ENCODE measurements at regions not wholly inside any gene's neighbourhood (a gene's known extent, or its start where the extent isn't known, plus 50 kb on each side); places are given as distances from the start of the nearest gene placed in this dataset.
A peak's percentile ranks its signal among the peaks of the same experiment; 100 is the strongest.

DNA sequence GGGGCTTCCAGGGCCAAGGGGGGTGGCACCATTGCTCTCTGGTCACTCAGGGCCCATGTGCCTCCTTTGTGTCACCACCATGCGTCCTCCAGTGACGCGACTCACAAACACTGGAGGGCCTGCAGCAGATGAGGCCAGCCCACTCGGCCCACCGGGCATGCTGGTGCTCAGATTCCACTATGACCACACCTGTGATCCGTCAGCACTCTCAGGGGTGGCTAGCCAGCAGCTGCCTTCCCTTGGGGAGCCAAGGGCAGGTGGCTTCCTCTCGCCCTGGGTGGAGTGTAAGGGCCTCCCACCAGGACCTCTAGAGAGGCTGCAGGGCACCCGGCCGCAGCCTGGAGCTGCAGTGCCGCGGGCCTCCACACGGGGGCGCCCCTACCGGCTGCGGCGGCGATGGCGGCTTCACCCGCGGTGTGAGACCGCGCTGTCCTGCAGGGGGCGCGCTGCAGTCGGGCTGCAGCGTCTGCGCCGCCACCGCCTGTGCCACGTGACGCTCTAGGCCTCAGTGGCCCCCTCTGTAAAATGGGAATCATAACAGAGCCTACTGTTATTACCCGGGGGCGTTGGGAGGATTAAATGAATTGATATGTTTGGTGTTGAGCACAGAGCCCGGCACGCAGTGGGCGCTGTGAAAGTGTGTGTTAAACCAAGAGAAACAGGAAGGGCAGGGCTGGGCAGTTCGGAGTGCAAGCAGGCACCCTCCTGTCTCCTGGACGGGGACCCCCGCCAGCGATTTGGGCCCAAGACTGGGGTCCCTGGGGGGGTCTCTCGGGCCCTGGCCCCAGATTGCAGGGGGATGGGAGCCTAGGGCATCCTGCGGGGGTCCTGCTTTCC is 192.4 kb upstream of the GSE1 start:
- no peak overlapping the region for H2AFZ ChIP-seq (ENCODE audit: low read depth, low read length)
- H3K27me3 ChIP-seq (ENCODE audit: insufficient read depth, low read length, poor library complexity): no peaks in the 10 kb centered on the region
- H4K20me1 ChIP-seq (ENCODE audit: insufficient read depth, low read length): no peaks in the 10 kb centered on the region
- H3K9ac ChIP-seq (ENCODE audit: low read depth, low read length): no peak overlapping the region
- H3K4me2 ChIP-seq (ENCODE audit: insufficient read depth, low read length): no peak overlapping the region
- DNase-seq (peak; percentile 19), ATAC-seq (ENCODE audit: insufficient read depth, low read depth) (no peak)
- no peaks in the 10 kb centered on the region for H3K36me3 ChIP-seq (ENCODE audit: insufficient read depth, low read length)
- H3K9me3 ChIP-seq (ENCODE audit: insufficient read depth, low read length, severe bottlenecking): no peaks in the 10 kb centered on the region
- H3K4me1 ChIP-seq (ENCODE audit: insufficient read depth, low read length): peaks cover 16% of the 10 kb centered on the region
- no peak overlapping the region for H3K4me3 ChIP-seq (ENCODE audit: low read depth in 1 of 2, low read length in 2 of 2)
- TF ChIP-seq CTCF (IDR thresholded peaks at IDR 0.05; ENCODE audit: borderline replicate concordance, extremely low read depth, low read length, poor library complexity, severe bottlenecking): peak; percentile 80
- no peak for TF ChIP-seq EZH2 (IDR thresholded peaks at IDR 0.05; ENCODE audit: borderline replicate concordance, low read depth, low read length, severe bottlenecking)
- H3K27ac ChIP-seq (ENCODE audit: low read length): peak overlapping the region; percentile 57
- H3K79me2 ChIP-seq (ENCODE audit: insufficient read depth, low read length): no peaks in the 10 kb centered on the region

DNA sequence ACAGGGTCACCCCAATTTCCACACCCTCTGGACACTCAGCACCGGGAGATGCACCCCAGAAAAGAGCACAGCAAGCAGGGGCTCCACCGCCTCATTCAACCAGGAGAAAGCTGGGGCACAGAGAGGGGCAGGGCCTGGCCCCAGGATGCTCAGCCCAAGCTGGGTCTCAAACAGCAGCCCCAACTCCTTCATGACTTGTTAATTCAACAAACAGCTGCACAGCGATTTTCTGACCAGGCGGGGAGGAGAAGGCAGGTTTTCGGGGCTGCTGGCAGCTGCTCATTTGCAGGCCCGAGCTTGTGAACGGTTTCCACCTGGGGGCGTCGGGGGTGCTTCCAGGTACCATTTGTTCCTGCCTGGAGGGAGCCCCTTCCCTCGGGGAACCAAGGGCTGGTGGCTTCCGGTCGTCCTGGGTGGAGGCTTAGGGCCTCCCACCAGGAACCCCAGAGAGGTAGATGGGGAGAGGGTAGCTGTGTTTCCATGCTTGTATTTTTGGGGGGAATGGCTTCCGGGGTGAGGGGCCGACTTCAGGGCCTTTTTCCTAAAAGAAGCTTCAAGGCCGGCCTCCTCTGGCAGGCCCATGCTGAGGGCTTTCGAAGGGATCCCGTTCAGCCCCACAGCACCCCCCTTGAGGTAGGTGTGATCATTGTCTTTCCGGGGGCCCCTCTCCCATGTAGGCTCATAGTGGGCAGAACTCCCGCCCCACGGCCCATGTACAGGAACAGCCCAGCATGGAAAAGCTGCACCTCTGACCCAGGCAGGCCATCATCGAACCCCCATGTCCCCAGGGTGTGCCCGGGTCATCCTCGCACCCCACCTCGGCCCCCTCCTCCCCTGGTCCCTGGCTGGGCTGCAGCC is 191.6 kb upstream of the GSE1 start:
- no peak overlapping the region for H3K4me3 ChIP-seq (ENCODE audit: low read depth in 1 of 2, low read length in 2 of 2)
- TF ChIP-seq CTCF (IDR thresholded peaks at IDR 0.05; ENCODE audit: borderline replicate concordance, extremely low read depth, low read length, poor library complexity, severe bottlenecking) (no peak), EZH2 (IDR thresholded peaks at IDR 0.05; ENCODE audit: borderline replicate concordance, low read depth, low read length, severe bottlenecking) (no peak)
- H3K36me3 ChIP-seq (ENCODE audit: insufficient read depth, low read length): no peaks in the 10 kb centered on the region
- peaks cover 12% of the 10 kb centered on the region for H3K4me1 ChIP-seq (ENCODE audit: insufficient read depth, low read length)
- no peaks in the 10 kb centered on the region for H3K79me2 ChIP-seq (ENCODE audit: insufficient read depth, low read length)
- H3K9ac ChIP-seq (ENCODE audit: low read depth, low read length): no peak overlapping the region
- no peak overlapping the region for H2AFZ ChIP-seq (ENCODE audit: low read depth, low read length)
- H3K9me3 ChIP-seq (ENCODE audit: insufficient read depth, low read length, severe bottlenecking): no peaks in the 10 kb centered on the region
- ATAC-seq (ENCODE audit: insufficient read depth, low read depth) (no peak), DNase-seq (peak; percentile 2)
- no peak overlapping the region for H3K27ac ChIP-seq (ENCODE audit: low read length)
- H3K4me2 ChIP-seq (ENCODE audit: insufficient read depth, low read length): no peak overlapping the region
- H4K20me1 ChIP-seq (ENCODE audit: insufficient read depth, low read length): no peaks in the 10 kb centered on the region
- H3K27me3 ChIP-seq (ENCODE audit: insufficient read depth, low read length, poor library complexity): no peaks in the 10 kb centered on the region

- Histone ChIP-seq H3K4me1 (ENCODE audit: insufficient read depth, low read length) (peaks cover 5% of the 10 kb centered on the region), H3K4me3 (ENCODE audit: low read depth in 1 of 2, low read length in 2 of 2) (no peak overlapping the region), H3K9me3 (ENCODE audit: insufficient read depth, low read length, severe bottlenecking) (no peaks in the 10 kb centered on the region), H4K20me1 (ENCODE audit: insufficient read depth, low read length) (no peaks in the 10 kb centered on the region), H3K36me3 (ENCODE audit: insufficient read depth, low read length) (no peaks in the 10 kb centered on the region), H3K79me2 (ENCODE audit: insufficient read depth, low read length) (no peaks in the 10 kb centered on the region), H3K4me2 (ENCODE audit: insufficient read depth, low read length) (no peak overlapping the region), H3K27me3 (ENCODE audit: insufficient read depth, low read length, poor library complexity) (no peaks in the 10 kb centered on the region), H3K27ac (ENCODE audit: low read length) (no peak overlapping the region), H3K9ac (ENCODE audit: low read depth, low read length) (no peak overlapping the region), H2AFZ (ENCODE audit: low read depth, low read length) (no peak overlapping the region)
- no peak for TF ChIP-seq EZH2 (IDR thresholded peaks at IDR 0.05; ENCODE audit: borderline replicate concordance, low read depth, low read length, severe bottlenecking)
- TF ChIP-seq CTCF (IDR thresholded peaks at IDR 0.05; ENCODE audit: borderline replicate concordance, extremely low read depth, low read length, poor library complexity, severe bottlenecking): no peak
- DNase-seq: peak; percentile 31
- ATAC-seq (ENCODE audit: insufficient read depth, low read depth): no peak
Observed at GRCh38 chr16:85422196-85422631, 190.9 kb upstream of the GSE1 start.
